ENCODE measurements at regions not wholly inside any gene's neighbourhood (a gene's known extent, or its start where the extent isn't known, plus 50 kb on each side); places are given as distances from the start of the nearest gene placed in this dataset.

- TF ChIP-seq EZH2 (IDR thresholded peaks at IDR 0.05; ENCODE audit: borderline replicate concordance, low read length): no peak
- TF ChIP-seq, protein P1, sequence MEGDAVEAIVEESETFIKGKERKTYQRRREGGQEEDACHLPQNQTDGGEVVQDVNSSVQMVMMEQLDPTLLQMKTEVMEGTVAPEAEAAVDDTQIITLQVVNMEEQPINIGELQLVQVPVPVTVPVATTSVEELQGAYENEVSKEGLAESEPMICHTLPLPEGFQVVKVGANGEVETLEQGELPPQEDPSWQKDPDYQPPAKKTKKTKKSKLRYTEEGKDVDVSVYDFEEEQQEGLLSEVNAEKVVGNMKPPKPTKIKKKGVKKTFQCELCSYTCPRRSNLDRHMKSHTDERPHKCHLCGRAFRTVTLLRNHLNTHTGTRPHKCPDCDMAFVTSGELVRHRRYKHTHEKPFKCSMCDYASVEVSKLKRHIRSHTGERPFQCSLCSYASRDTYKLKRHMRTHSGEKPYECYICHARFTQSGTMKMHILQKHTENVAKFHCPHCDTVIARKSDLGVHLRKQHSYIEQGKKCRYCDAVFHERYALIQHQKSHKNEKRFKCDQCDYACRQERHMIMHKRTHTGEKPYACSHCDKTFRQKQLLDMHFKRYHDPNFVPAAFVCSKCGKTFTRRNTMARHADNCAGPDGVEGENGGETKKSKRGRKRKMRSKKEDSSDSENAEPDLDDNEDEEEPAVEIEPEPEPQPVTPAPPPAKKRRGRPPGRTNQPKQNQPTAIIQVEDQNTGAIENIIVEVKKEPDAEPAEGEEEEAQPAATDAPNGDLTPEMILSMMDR (IDR thresholded peaks at IDR 0.05; ENCODE audit: low read length): no peak
These were observed 49.9 kb upstream of the NIPBL start for GRCh38 chr5:36826694-36827093.
